Mesenchymal stem cell (in vitro differentiated cells and primary cell): ENCODE measurements at regions not wholly inside any gene's neighbourhood (a gene's known extent, or its start where the extent isn't known, plus 50 kb on each side); places are given as distances from the start of the nearest gene placed in this dataset.

Experiments used
- DNase-seq: peaks from one replicate; pipeline ENCODE4 v3.0.0-alpha.2; 2013
- H2AFZ ChIP-seq: one replicate; pipeline ENCODE4 v1.6.1; 2013; ENCODE audit warnings: low read depth, mild to moderate bottlenecking, control low read depth, inconsistent platforms, low read length, moderate library complexity
- H2AK5ac ChIP-seq: 2 replicates; pipeline ENCODE4 v1.6.1; 2013; ENCODE audit warnings: low read length, moderate library complexity, mild to moderate bottlenecking, inconsistent platforms; ENCODE audit not compliant: severe bottlenecking
- H2BK120ac ChIP-seq: one replicate; pipeline ENCODE4 v1.6.1; 2013; ENCODE audit warnings: low read depth, mild to moderate bottlenecking, inconsistent platforms, low read length, moderate library complexity
- H2BK12ac ChIP-seq, 2 experiments: one replicate each; pipeline ENCODE4 v1.6.1; 2013; ENCODE audit warnings: inconsistent platforms in 2 of 2, low read length in 2 of 2, mild to moderate bottlenecking in 2 of 2, moderate library complexity in 2 of 2, control low read depth in 1 of 2
- H2BK15ac ChIP-seq: one replicate; pipeline ENCODE4 v1.6.1; 2013; ENCODE audit warnings: mild to moderate bottlenecking, low read depth, inconsistent platforms; ENCODE audit not compliant: poor library complexity, severe bottlenecking
- H2BK5ac ChIP-seq: 2 replicates; pipeline ENCODE4 v1.6.1; 2013; ENCODE audit warnings: low read depth, mild to moderate bottlenecking, low read length, control low read depth, inconsistent platforms; ENCODE audit not compliant: poor library complexity, severe bottlenecking
- H3K14ac ChIP-seq, 2 experiments: one replicate each; pipeline ENCODE4 v1.6.1; 2013; ENCODE audit warnings: inconsistent platforms in 2 of 2, low read length in 2 of 2, control low read depth in 1 of 2, mild to moderate bottlenecking in 1 of 2, moderate library complexity in 1 of 2
- H3K18ac ChIP-seq, 2 experiments: one replicate each; pipeline ENCODE4 v1.6.1; 2013; ENCODE audit warnings: inconsistent platforms in 2 of 2, low read length in 2 of 2, control low read depth in 1 of 2, low read depth in 1 of 2, mild to moderate bottlenecking in 1 of 2
- H3K23ac ChIP-seq, 2 experiments: one replicate each; pipeline ENCODE4 v1.6.1; 2013; ENCODE audit warnings: inconsistent platforms in 2 of 2, low read length in 2 of 2, mild to moderate bottlenecking in 2 of 2, moderate library complexity in 2 of 2, control low read depth in 1 of 2
- H3K27ac ChIP-seq: 2 replicates; pipeline ENCODE4 v1.5.1; 2013; ENCODE audit warnings: mild to moderate bottlenecking, moderate library complexity, low read length, control low read depth, inconsistent platforms; ENCODE audit not compliant: poor library complexity, severe bottlenecking
- H3K27me3 ChIP-seq, 2 experiments: 2 replicates each; pipeline versions ENCODE4 v1.6.1 to v1.7.0; 2013; ENCODE audit warnings: low read length in 2 of 2, mild to moderate bottlenecking in 2 of 2, moderate library complexity in 2 of 2, control low read depth in 1 of 2, inconsistent platforms in 1 of 2; ENCODE audit not compliant: control insufficient read depth in 1 of 2, insufficient read depth in 1 of 2
- H3K36me3 ChIP-seq, 2 experiments: 2 replicates each; pipeline versions ENCODE4 v1.6.1 to v1.7.0; 2013; ENCODE audit warnings: low read length in 2 of 2, control low read depth in 1 of 2, inconsistent platforms in 1 of 2, low read depth in 1 of 2, mild to moderate bottlenecking in 1 of 2; ENCODE audit not compliant: insufficient read depth in 2 of 2, control insufficient read depth in 1 of 2
- H3K4ac ChIP-seq, 2 experiments: one replicate each; pipeline ENCODE4 v1.6.1; 2013; ENCODE audit warnings: inconsistent platforms in 2 of 2, low read length in 2 of 2, mild to moderate bottlenecking in 2 of 2, moderate library complexity in 2 of 2, control low read depth in 1 of 2, low read depth in 1 of 2
- H3K4me1 ChIP-seq: 2 replicates; pipeline ENCODE4 v1.6.1; 2013; ENCODE audit warnings: low read depth, low read length, control low read depth; ENCODE audit not compliant: control insufficient read depth, insufficient read depth
- H3K4me2 ChIP-seq: 2 replicates; pipeline ENCODE4 v1.6.1; 2013; ENCODE audit warnings: low read length, mild to moderate bottlenecking, inconsistent platforms; ENCODE audit not compliant: poor library complexity, severe bottlenecking
- H3K4me3 ChIP-seq, 2 experiments: 2 replicates each; pipeline versions ENCODE4 v1.5.1 to v1.7.0; 2013; ENCODE audit warnings: low read length in 2 of 2, mild to moderate bottlenecking in 2 of 2, control low read depth in 1 of 2, low read depth in 1 of 2; ENCODE audit not compliant: insufficient read depth in 1 of 2
- H3K79me1 ChIP-seq: replicated peaks from 2 replicates; pipeline ENCODE4 v1.6.1; 2013; ENCODE audit warnings: mild to moderate bottlenecking, control low read depth, low read length, inconsistent platforms; ENCODE audit not compliant: poor library complexity, severe bottlenecking
- H3K9ac ChIP-seq: 2 replicates; pipeline ENCODE4 v1.7.0; 2013; ENCODE audit warnings: mild to moderate bottlenecking, low read length, moderate library complexity
- H3K9me3 ChIP-seq: 2 replicates; pipeline ENCODE4 v1.7.0; 2013; ENCODE audit warnings: mild to moderate bottlenecking, low read length; ENCODE audit not compliant: control insufficient read depth
- H4K8ac ChIP-seq: one replicate; pipeline ENCODE4 v1.6.1; 2013; ENCODE audit warnings: inconsistent platforms, mild to moderate bottlenecking, low read length, moderate library complexity
- H4K91ac ChIP-seq: one replicate; pipeline ENCODE4 v1.6.1; 2013; ENCODE audit warnings: mild to moderate bottlenecking, low read length, inconsistent platforms
- WGBS: methylation state at CpG from one replicate; pipeline ENCODE4 v1.1.7; 2013; ENCODE audit warnings: mixed read lengths; 5-methylcytosine and 5-hydroxymethylcytosine counted together

- H2AFZ ChIP-seq, result no peak overlapping the region
- no peak overlapping the region for H3K27ac ChIP-seq
- no peak overlapping the region for H3K4me2 ChIP-seq
- no peak overlapping the region for H2BK5ac ChIP-seq
- no peaks in the 10 kb centered on the region for H3K27me3 ChIP-seq
- H3K18ac ChIP-seq, result no peak overlapping the region
- H2BK12ac ChIP-seq, result no peak overlapping the region
- no peak overlapping the region for H3K23ac ChIP-seq
- H3K4me3 ChIP-seq, result no peak overlapping the region
- H4K8ac ChIP-seq, result no peak overlapping the region
- WGBS, result 86% methylated on average over 1 of the region's 1 CpG
- no peak for DNase-seq
- H3K4ac ChIP-seq, result no peak overlapping the region
- H3K14ac ChIP-seq, result no peak overlapping the region
- no peaks in the 10 kb centered on the region for H3K9me3 ChIP-seq
- no peaks in the 10 kb centered on the region for H3K4me1 ChIP-seq
- H3K9ac ChIP-seq, result no peak overlapping the region
- H2AK5ac ChIP-seq, result no peak overlapping the region
- no peaks in the 10 kb centered on the region for H3K36me3 ChIP-seq
- H2BK15ac ChIP-seq, result no peak overlapping the region
- H4K91ac ChIP-seq, result no peak overlapping the region
- H2BK120ac ChIP-seq, result no peak overlapping the region
- H3K79me1 ChIP-seq, result peaks cover 2% of the 10 kb centered on the region
Measured at GRCh38 chr14:28589792-28590191, 176.8 kb upstream of the FOXG1 start.

DNA sequence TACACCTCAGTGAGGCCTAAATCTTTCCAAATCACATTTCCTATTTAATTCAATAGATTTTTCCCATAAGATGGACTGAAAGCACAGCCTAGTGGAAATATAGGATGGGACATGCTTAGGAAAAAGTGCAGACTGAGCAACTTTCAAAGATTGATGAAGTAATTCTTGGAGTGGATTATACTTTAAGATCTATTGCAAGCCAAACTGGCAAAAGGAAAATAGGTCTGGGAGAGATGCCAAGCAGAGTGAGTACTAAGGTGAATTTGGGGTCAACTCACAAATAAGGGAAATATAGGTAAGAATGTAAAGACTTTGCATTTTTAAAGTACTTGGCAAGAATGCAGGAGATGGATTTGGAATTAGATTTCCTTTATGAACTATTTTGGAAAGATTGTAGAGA is 170.2 kb upstream of the FOXG1 start:
- H3K9me3 ChIP-seq, result no peaks in the 10 kb centered on the region
- H3K27me3 ChIP-seq, result no peaks in the 10 kb centered on the region
- H3K4me3 ChIP-seq, result no peak overlapping the region
- H3K4ac ChIP-seq, result no peak overlapping the region
- H2BK120ac ChIP-seq, result no peak overlapping the region
- H4K91ac ChIP-seq, result no peak overlapping the region
- no peak overlapping the region for H3K27ac ChIP-seq
- H3K23ac ChIP-seq, result no peak overlapping the region
- no peak overlapping the region for H2BK15ac ChIP-seq
- no peak overlapping the region for H2AK5ac ChIP-seq
- H3K4me1 ChIP-seq, result no peaks in the 10 kb centered on the region
- no peak overlapping the region for H2AFZ ChIP-seq
- H3K9ac ChIP-seq, result no peak overlapping the region
- DNase-seq, result no peak
- no peak overlapping the region for H3K4me2 ChIP-seq
- H3K18ac ChIP-seq, result no peak overlapping the region
- H4K8ac ChIP-seq, result no peak overlapping the region
- no peak overlapping the region for H3K14ac ChIP-seq
- H2BK12ac ChIP-seq, result no peak overlapping the region
- no peak overlapping the region for H2BK5ac ChIP-seq
- peaks cover 2% of the 10 kb centered on the region for H3K79me1 ChIP-seq
- H3K36me3 ChIP-seq, result no peaks in the 10 kb centered on the region

GRCh38 chr14:28599191-28599590 is 167.4 kb upstream of the FOXG1 start:
- H4K91ac ChIP-seq, result no peak overlapping the region
- no peaks in the 10 kb centered on the region for H3K4me1 ChIP-seq
- no peak overlapping the region for H4K8ac ChIP-seq
- no peak overlapping the region for H2BK120ac ChIP-seq
- H3K23ac ChIP-seq, result no peak overlapping the region
- no peak overlapping the region for H2BK5ac ChIP-seq
- H3K4me2 ChIP-seq, result no peak overlapping the region
- H3K4ac ChIP-seq, result no peak overlapping the region
- H3K79me1 ChIP-seq, result no peaks in the 10 kb centered on the region
- no peak overlapping the region for H2BK15ac ChIP-seq
- no peaks in the 10 kb centered on the region for H3K9me3 ChIP-seq
- no peak overlapping the region for H2AK5ac ChIP-seq
- H3K27ac ChIP-seq, result no peak overlapping the region
- no peak overlapping the region for H3K14ac ChIP-seq
- WGBS, result no CpG with 5 or more reads among the region's 2 CpGs
- no peak overlapping the region for H3K9ac ChIP-seq
- no peak overlapping the region for H2BK12ac ChIP-seq
- no peaks in the 10 kb centered on the region for H3K36me3 ChIP-seq
- no peak overlapping the region for H3K18ac ChIP-seq
- no peak for DNase-seq
- no peak overlapping the region for H2AFZ ChIP-seq
- no peak overlapping the region for H3K4me3 ChIP-seq
- H3K27me3 ChIP-seq, result no peaks in the 10 kb centered on the region

DNA sequence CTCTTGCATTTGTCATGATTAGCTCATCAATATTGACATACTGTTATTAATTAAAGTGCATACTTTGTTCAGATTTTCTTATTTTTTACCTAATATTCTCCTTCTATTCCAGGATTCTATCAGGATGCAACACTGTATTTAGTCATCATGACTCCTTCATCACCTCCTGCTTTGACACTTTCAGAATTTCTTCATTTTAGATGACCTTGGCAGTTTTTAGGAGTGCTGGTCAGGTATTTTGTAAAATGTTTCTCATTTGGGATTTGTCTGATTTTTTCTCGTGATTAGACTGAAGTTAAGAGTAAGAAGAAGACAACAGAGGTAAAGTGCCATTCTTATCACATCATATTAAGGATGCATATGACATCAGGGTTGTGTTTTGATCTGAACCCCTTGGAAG is 167.0 kb upstream of the FOXG1 start:
- Histone ChIP-seq H2AFZ (no peak overlapping the region), H2BK5ac (no peak overlapping the region), H2BK120ac (no peak overlapping the region), H2AK5ac (no peak overlapping the region), H3K23ac (no peak overlapping the region), H3K79me1 (no peaks in the 10 kb centered on the region), H3K9me3 (no peaks in the 10 kb centered on the region), H3K36me3 (no peaks in the 10 kb centered on the region), H3K27me3 (no peaks in the 10 kb centered on the region), H3K4me1 (no peaks in the 10 kb centered on the region), H2BK15ac (no peak overlapping the region), H4K8ac (no peak overlapping the region), H3K27ac (no peak overlapping the region), H3K9ac (no peak overlapping the region), H3K4me2 (no peak overlapping the region), H3K18ac (no peak overlapping the region), H3K4ac (no peak overlapping the region), H2BK12ac (no peak overlapping the region), H4K91ac (no peak overlapping the region), H3K14ac (no peak overlapping the region), H3K4me3 (no peak overlapping the region)
- no CpG with 5 or more reads among the region's 1 CpG for WGBS
- DNase-seq, result no peak
